Right lobe of liver (tissue), 4 donors: ENCODE measurements at regions not wholly inside any gene's neighbourhood (a gene's known extent, or its start where the extent isn't known, plus 50 kb on each side); places are given as distances from the start of the nearest gene placed in this dataset.

Experiments used
- POLR2A ChIP-seq: fragments of 450-650 bp; IDR thresholded peaks from one replicate; pipeline ENCODE4 v1.6.1; 2017; ENCODE audit warnings: antibody characterized with exemption, mild to moderate bottlenecking
- TF ChIP-seq, protein P1 (sequence below), 4 donors: fragments of 200-600 bp in 3 of 4; fragments of 450-650 bp in 1 of 4; IDR thresholded peaks; one replicate each; pipeline versions ENCODE4 v1.5.1 to v1.8.0; 2016 to 2022; ENCODE audit warnings: antibody characterized with exemption in 4 of 4, mild to moderate bottlenecking in 2 of 4
- donor health status: DM: no; HTN: no; CAD: no.
- donor health status: DM: no; HTN: no; CAD: no.
- donor health status: DM: no; HTN: yes; CAD: no.

DNA sequence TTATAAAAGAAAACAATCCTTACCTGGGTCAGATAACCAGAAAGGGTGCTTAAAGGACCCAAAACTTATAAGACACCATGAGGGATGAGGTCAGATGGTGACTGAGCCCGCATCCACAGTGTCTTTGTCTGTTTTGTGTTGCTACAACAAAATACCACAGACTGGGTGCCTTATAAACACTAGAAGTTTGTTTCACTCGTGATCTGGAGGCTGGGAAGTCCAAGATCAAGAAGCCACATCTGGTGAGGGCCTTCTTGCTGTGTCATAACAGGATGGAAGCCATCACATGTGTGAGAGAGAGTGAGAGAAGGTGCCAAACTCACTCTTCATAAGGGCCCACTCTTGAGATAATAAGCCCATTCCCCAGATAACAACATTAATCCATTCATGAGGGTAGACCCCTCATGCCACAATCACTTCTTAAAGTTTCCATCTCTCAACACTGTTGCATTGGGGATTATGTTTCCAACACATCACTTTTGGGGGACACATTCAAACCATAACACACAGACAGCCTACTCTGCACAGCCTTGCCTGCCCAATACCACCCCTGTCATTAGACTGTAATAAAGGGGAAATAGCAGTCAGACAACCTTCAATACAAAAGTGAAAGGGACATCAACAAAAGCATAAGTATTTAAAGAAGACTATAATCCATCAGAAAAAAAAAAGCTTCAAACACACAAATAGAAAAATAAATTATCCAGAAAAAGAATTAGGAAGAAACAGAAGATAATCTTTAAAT is 249.8 kb downstream of the ANAPC1 start:
- TF ChIP-seq, protein P1, sequence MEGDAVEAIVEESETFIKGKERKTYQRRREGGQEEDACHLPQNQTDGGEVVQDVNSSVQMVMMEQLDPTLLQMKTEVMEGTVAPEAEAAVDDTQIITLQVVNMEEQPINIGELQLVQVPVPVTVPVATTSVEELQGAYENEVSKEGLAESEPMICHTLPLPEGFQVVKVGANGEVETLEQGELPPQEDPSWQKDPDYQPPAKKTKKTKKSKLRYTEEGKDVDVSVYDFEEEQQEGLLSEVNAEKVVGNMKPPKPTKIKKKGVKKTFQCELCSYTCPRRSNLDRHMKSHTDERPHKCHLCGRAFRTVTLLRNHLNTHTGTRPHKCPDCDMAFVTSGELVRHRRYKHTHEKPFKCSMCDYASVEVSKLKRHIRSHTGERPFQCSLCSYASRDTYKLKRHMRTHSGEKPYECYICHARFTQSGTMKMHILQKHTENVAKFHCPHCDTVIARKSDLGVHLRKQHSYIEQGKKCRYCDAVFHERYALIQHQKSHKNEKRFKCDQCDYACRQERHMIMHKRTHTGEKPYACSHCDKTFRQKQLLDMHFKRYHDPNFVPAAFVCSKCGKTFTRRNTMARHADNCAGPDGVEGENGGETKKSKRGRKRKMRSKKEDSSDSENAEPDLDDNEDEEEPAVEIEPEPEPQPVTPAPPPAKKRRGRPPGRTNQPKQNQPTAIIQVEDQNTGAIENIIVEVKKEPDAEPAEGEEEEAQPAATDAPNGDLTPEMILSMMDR (IDR thresholded peaks at IDR 0.05), result no peak
- TF ChIP-seq POLR2A, result no peak
